ENCODE measurements at regions not wholly inside any gene's neighbourhood (a gene's known extent, or its start where the extent isn't known, plus 50 kb on each side); places are given as distances from the start of the nearest gene placed in this dataset.
A peak's percentile ranks its signal among the peaks of the same experiment; 100 is the strongest.

- Histone ChIP-seq H3K27me3 (ENCODE audit: control insufficient read depth, insufficient read depth, low read length) (no peaks in the 10 kb centered on the region), H3K4me3 (ENCODE audit: low read depth, low read length) (no peak overlapping the region), H3K9me3 (ENCODE audit: control insufficient read depth, insufficient read depth, low read length) (peaks cover 2% of the 10 kb centered on the region; the same call in 1 of the 2 replicates), H3K27ac (ENCODE audit: low read depth, low read length) (no peak overlapping the region)
- ChIA-PET CTCF (no interaction called here), POLR2A (no interaction called here)
- TF ChIP-seq CTCF (IDR thresholded peaks at IDR 0.05; ENCODE audit: low read depth, low read length): no peak
- no peak for DNase-seq (ENCODE audit: low read depth, low spot score)
These were observed 72.6 kb upstream of the TSHZ3 start for GRCh38 chr19:31421856-31422255.

- TF ChIP-seq CTCF (IDR thresholded peaks at IDR 0.05; ENCODE audit: low read depth, low read length): no peak
- ChIA-PET CTCF (no interaction called here), POLR2A (no interaction called here)
- H3K27ac ChIP-seq (ENCODE audit: low read depth, low read length): no peak overlapping the region
- H3K4me3 ChIP-seq (ENCODE audit: low read depth, low read length): no peak overlapping the region
- H3K9me3 ChIP-seq (ENCODE audit: control insufficient read depth, insufficient read depth, low read length): peaks cover 2% of the 10 kb centered on the region; the same call in 1 of the 2 replicates
- no peaks in the 10 kb centered on the region for H3K27me3 ChIP-seq (ENCODE audit: control insufficient read depth, insufficient read depth, low read length)
- no peak for DNase-seq (ENCODE audit: low read depth, low spot score)
These were observed 74.7 kb upstream of the TSHZ3 start for GRCh38 chr19:31423896-31424295.

DNA sequence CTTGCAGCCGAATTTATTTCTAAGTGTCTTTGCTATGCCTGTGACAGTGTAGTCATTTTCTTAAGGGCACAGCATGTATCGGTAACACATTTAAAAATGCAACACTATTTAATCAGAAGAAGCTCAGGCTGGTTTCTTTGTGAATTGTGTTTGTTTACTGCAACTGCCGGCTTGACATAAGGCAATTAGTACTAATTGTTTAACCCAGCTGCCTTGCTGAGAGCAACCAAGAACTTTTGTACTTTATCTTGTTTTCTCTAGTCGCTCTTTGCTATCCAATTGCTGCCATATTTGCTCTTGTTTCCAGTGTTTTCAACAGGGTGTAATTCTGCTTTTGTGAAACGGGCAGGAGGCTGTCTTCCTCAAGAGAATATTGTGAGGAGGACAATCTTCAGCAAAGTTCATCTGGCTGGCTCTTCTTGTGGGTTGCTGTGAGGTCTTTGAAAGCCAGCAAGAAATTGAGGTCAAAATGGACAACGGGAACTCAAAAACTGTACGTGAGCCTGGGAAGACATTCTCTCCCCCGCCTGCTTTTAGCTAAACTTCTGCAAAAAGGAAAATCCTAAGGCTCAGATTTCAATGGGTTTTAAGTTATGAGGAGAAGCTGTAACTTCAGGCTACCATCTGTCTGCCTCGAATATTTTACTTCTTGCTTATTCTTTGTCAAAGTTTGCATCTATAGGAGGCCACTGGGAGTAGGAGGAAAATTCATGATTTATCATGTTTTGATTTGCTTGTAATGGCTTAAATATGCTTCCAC, 75.8 kb upstream of the TSHZ3 start:
- POLR2A ChIA-PET: interaction anchor here (1.6 kb wide), 1 partner anchor 23 kb away, joined by 5 read pairs; no protein-coding TSS in a partner anchor
- H3K9me3 ChIP-seq (ENCODE audit: control insufficient read depth, insufficient read depth, low read length): peaks cover 2% of the 10 kb centered on the region; the same call in 1 of the 2 replicates
- CTCF ChIA-PET: no interaction called here
- no peaks in the 10 kb centered on the region for H3K27me3 ChIP-seq (ENCODE audit: control insufficient read depth, insufficient read depth, low read length)
- peak overlapping the region; percentile 22 for H3K27ac ChIP-seq (ENCODE audit: low read depth, low read length)
- H3K4me3 ChIP-seq (ENCODE audit: low read depth, low read length): peak overlapping the region; percentile 3; the same call in 1 of the 2 replicates
- no peak for TF ChIP-seq CTCF (IDR thresholded peaks at IDR 0.05; ENCODE audit: low read depth, low read length)
- no peak for DNase-seq (ENCODE audit: low read depth, low spot score)

DNA sequence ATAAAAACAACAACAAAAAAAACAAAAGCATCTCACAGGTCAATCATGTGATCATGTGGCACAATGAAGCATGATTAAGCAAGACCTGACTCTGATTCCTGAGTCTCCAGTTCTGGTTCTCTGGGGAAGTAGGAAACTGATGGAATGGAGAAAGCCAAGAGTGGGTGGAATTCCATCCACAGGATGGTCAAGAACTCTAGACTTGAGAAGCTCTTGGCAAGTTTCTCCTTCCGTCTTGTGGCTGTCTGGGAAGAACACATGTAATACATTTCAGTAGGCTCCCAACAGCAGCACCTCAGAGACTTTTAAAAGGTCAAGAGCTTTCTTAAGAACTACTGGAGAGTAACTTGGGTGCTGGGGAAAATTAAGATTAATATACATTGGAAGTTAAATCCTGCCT, 78.6 kb upstream of the TSHZ3 start:
- ChIA-PET POLR2A (no interaction called here), CTCF (no interaction called here)
- no peaks in the 10 kb centered on the region for H3K9me3 ChIP-seq (ENCODE audit: control insufficient read depth, insufficient read depth, low read length)
- H3K27me3 ChIP-seq (ENCODE audit: control insufficient read depth, insufficient read depth, low read length): peaks cover 4% of the 10 kb centered on the region
- TF ChIP-seq CTCF (IDR thresholded peaks at IDR 0.05; ENCODE audit: low read depth, low read length): no peak
- H3K27ac ChIP-seq (ENCODE audit: low read depth, low read length): no peak overlapping the region
- H3K4me3 ChIP-seq (ENCODE audit: low read depth, low read length): no peak overlapping the region
- no peak for DNase-seq (ENCODE audit: low read depth, low spot score)

DNA sequence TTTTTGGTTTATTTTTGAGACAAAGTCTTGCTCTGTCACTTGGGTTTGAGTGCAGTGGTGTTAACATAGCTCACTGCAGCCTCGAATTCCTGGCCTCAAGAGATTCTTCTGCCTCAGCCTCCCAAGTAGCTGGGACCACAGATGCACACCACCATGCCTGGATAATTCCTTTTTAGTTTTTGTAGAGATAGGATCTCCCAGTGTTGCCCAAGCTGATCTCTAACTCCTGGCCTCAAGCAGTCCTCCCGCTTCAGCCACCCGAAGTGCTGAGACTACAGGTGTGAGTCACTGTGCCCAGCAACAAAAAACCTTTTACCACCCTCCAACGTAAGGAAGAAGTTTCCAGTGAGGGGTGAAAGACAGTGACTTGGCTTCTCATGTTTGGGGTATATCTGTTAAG, 81.1 kb upstream of the TSHZ3 start:
- DNase-seq (ENCODE audit: low read depth, low spot score): no peak
- Histone ChIP-seq H3K9me3 (ENCODE audit: control insufficient read depth, insufficient read depth, low read length) (no peaks in the 10 kb centered on the region; the same call in 1 of the 2 replicates), H3K4me3 (ENCODE audit: low read depth, low read length) (no peak overlapping the region), H3K27ac (ENCODE audit: low read depth, low read length) (no peak overlapping the region), H3K27me3 (ENCODE audit: control insufficient read depth, insufficient read depth, low read length) (peaks cover 4% of the 10 kb centered on the region)
- TF ChIP-seq CTCF (IDR thresholded peaks at IDR 0.05; ENCODE audit: low read depth, low read length): no peak
- POLR2A ChIA-PET: no interaction called here
- CTCF ChIA-PET: no interaction called here

Data from AG04450 (cell line).